Mucosa of rectum (tissue), 2 donors: ENCODE measurements at regions not wholly inside any gene's neighbourhood (a gene's known extent, or its start where the extent isn't known, plus 50 kb on each side); places are given as distances from the start of the nearest gene placed in this dataset.

ENCODE experiments used
- H3K27ac ChIP-seq, 2 donors: one replicate each; pipeline ENCODE4 v1.7.0; 2013; ENCODE audit warnings: inconsistent platforms in 2 of 2, low read depth in 2 of 2, low read length in 2 of 2
- H3K27me3 ChIP-seq, 2 donors: one replicate each; pipeline ENCODE4 v1.7.0; 2013; ENCODE audit warnings: low read length in 2 of 2; ENCODE audit not compliant: control insufficient read depth in 2 of 2, insufficient read depth in 2 of 2
- H3K36me3 ChIP-seq, 2 donors: one replicate each; pipeline ENCODE4 v1.7.0; 2013; ENCODE audit warnings: low read length in 2 of 2; ENCODE audit not compliant: control insufficient read depth in 2 of 2, insufficient read depth in 2 of 2
- H3K4me1 ChIP-seq, 2 donors: one replicate each; pipeline ENCODE4 v1.7.0; 2013; ENCODE audit warnings: low read length in 2 of 2, mild to moderate bottlenecking in 1 of 2; ENCODE audit not compliant: control insufficient read depth in 2 of 2, insufficient read depth in 2 of 2
- H3K4me3 ChIP-seq, 2 donors: one replicate each; pipeline ENCODE4 v1.7.0; 2013; ENCODE audit warnings: low read length in 2 of 2
- H3K9ac ChIP-seq, 2 donors: one replicate each; pipeline ENCODE4 v1.7.0; 2013; ENCODE audit warnings: low read length in 2 of 2, low read depth in 1 of 2, mild to moderate bottlenecking in 1 of 2
- H3K9me3 ChIP-seq, 2 donors: one replicate each; pipeline ENCODE4 v1.7.0; 2013; ENCODE audit warnings: low read length in 2 of 2; ENCODE audit not compliant: control insufficient read depth in 2 of 2
- donor health status: healthy.
- donor health status: Normal muscosa, but diverticular disease.

GRCh38 chr2:128451084-128452023 lies 132.7 kb upstream of the HS6ST1 start:
- no peaks in the 10 kb centered on the region for H3K4me1 ChIP-seq
- no peak overlapping the region for H3K4me3 ChIP-seq
- H3K27ac ChIP-seq = no peak overlapping the region
- H3K9ac ChIP-seq = no peak overlapping the region
- H3K27me3 ChIP-seq = no peaks in the 10 kb centered on the region
- no peaks in the 10 kb centered on the region for H3K9me3 ChIP-seq
- H3K36me3 ChIP-seq = no peaks in the 10 kb centered on the region

- Histone ChIP-seq H3K27me3 (no peaks in the 10 kb centered on the region), H3K4me3 (no peak overlapping the region), H3K9ac (no peak overlapping the region), H3K36me3 (no peaks in the 10 kb centered on the region), H3K9me3 (no peaks in the 10 kb centered on the region), H3K4me1 (no peaks in the 10 kb centered on the region), H3K27ac (no peak overlapping the region)
Measured at GRCh38 chr2:128452024-128452411, 133.3 kb upstream of the HS6ST1 start.

GRCh38 chr2:128452536-128453530 lies 134.2 kb upstream of the HS6ST1 start:
- Histone ChIP-seq H3K36me3 (no peaks in the 10 kb centered on the region), H3K27ac (no peak overlapping the region), H3K9me3 (no peaks in the 10 kb centered on the region), H3K9ac (no peak overlapping the region), H3K27me3 (no peaks in the 10 kb centered on the region), H3K4me1 (no peaks in the 10 kb centered on the region), H3K4me3 (no peak overlapping the region)

- Histone ChIP-seq H3K4me3 (no peak overlapping the region), H3K9ac (no peak overlapping the region), H3K9me3 (no peaks in the 10 kb centered on the region), H3K4me1 (no peaks in the 10 kb centered on the region), H3K36me3 (no peaks in the 10 kb centered on the region), H3K27me3 (no peaks in the 10 kb centered on the region), H3K27ac (no peak overlapping the region)
Measured at GRCh38 chr2:128454980-128455720, 136.5 kb upstream of the HS6ST1 start.

- no peaks in the 10 kb centered on the region for H3K27me3 ChIP-seq
- H3K36me3 ChIP-seq = no peaks in the 10 kb centered on the region
- no peak overlapping the region for H3K4me3 ChIP-seq
- no peaks in the 10 kb centered on the region for H3K9me3 ChIP-seq
- H3K4me1 ChIP-seq = no peaks in the 10 kb centered on the region
- no peak overlapping the region for H3K27ac ChIP-seq
- H3K9ac ChIP-seq = no peak overlapping the region
Measured at GRCh38 chr2:128455721-128456050, 137.0 kb upstream of the HS6ST1 start.

GRCh38 chr2:128456281-128456680 lies 137.6 kb upstream of the HS6ST1 start:
- Histone ChIP-seq H3K4me3 (no peak overlapping the region), H3K4me1 (no peaks in the 10 kb centered on the region), H3K9me3 (no peaks in the 10 kb centered on the region)

GRCh38 chr2:128457006-128457604 lies 138.4 kb upstream of the HS6ST1 start:
- Histone ChIP-seq H3K4me3 (no peak overlapping the region), H3K9me3 (no peaks in the 10 kb centered on the region), H3K27me3 (no peaks in the 10 kb centered on the region), H3K9ac (no peak overlapping the region), H3K36me3 (no peaks in the 10 kb centered on the region), H3K4me1 (no peaks in the 10 kb centered on the region), H3K27ac (no peak overlapping the region)

More at GRCh38 chr2:128456281-128456680, 137.6 kb upstream of the HS6ST1 start:
- Histone ChIP-seq H3K27me3 (no peaks in the 10 kb centered on the region), H3K9ac (no peak overlapping the region), H3K27ac (no peak overlapping the region), H3K36me3 (no peaks in the 10 kb centered on the region)

GRCh38 chr2:128457716-128458115 lies 139.0 kb upstream of the HS6ST1 start:
- Histone ChIP-seq H3K4me1 (no peaks in the 10 kb centered on the region), H3K9me3 (no peaks in the 10 kb centered on the region), H3K4me3 (no peak overlapping the region), H3K36me3 (no peaks in the 10 kb centered on the region), H3K27me3 (no peaks in the 10 kb centered on the region), H3K9ac (no peak overlapping the region), H3K27ac (no peak overlapping the region)

- H3K4me1 ChIP-seq = no peaks in the 10 kb centered on the region
- no peak overlapping the region for H3K9ac ChIP-seq
- no peak overlapping the region for H3K27ac ChIP-seq
- no peak overlapping the region for H3K4me3 ChIP-seq
- no peaks in the 10 kb centered on the region for H3K27me3 ChIP-seq
- no peaks in the 10 kb centered on the region for H3K36me3 ChIP-seq
- no peaks in the 10 kb centered on the region for H3K9me3 ChIP-seq
Measured at GRCh38 chr2:128458505-128458904, 139.8 kb upstream of the HS6ST1 start.
